Activated naive CD4-positive, alpha-beta T cell treated with anti-CD3 and anti-CD28 coated beads, Interleukin-2, amount 50 U/mL, for 16 hours (primary cell): ENCODE measurements at regions not wholly inside any gene's neighbourhood (a gene's known extent, or its start where the extent isn't known, plus 50 kb on each side); places are given as distances from the start of the nearest gene placed in this dataset.

Experiments used
- DNase-seq: peaks from one replicate; pipeline ENCODE4 v3.0.0-alpha.2; 2020

DNA sequence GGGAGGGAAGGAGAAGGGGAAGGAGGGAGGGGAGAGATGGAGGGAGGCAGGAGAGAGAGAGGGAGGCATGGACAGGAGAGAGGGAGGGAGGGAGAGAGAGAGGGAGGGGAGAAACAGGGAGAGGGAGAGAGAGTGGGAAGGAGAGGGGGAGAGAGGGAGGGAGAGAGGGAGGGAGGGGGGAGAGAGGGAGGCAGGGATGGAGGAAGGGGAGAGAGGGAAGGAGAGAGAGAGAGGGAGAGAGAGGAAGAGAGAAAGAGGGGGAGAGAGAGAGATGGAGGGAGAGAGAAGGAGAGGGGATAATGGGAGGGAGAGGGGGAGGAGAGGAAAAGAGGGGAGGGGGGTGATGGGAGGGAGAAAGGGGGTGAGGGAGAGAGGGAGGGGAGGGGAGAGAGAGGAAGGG is 86.8 kb upstream of the VSTM2B start:
- no peak for DNase-seq

DNA sequence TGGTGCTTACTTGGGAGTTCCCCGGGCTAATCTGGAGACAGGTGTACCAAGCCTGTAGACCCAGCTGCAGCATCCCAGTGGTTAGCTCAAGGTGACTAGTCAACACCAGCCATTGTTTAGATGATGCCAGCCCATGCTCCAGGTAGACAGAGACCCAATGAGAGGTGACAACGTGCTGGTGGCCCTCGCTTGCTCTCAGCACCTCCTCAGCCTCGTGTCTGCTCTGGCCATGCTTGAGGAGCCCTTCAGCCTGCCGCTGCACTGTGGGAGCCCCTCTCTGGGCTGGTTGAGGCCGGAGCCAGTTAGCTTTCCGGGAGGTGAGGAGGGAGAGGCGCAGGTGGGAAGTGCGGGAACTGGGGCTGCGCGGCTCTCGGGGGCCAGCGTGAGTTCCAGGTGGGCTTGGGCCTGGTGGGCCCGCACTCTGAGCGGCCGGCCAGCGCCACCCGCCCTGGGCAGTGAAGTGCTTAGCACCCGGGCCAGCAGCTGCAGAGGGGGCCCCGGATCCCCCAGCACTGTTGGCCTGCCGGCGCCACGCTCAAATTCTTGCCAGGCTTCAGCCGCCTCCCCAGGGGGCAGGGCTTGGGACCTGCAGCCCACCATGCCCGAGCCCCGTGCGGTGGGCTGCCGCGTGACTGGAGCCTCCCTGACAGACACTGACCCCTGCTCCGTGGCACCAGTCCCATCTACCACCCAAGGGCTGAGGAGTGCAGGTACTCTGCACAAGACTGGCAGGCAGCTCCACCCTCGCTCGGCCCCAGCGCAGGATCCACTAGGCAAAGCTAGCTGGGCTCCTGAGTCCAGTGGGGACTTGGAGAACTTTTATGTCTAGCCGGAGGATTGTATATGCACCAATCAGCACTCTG is 85.9 kb upstream of the VSTM2B start:
- DNase-seq: no peak

DNA sequence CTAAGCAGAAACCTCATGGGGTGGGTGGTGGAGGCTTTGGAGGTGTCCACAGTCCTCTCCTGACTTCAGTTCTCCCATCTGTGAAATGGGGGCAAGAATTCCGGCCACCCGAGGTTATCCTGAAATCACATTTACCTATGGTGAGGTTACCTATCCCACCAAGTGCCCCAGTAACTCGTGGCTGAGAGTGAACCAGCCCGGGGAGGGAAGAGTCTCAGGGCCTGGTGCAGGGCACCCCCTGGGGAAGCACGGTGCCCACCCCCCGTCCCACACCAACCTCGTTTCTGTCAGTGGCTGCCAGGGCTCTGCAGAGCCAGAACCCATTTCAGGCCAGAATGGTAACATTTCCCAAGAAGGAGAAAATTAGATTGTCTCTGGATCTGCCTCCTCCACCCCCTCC is 83.7 kb upstream of the VSTM2B start:
- no peak for DNase-seq

DNA sequence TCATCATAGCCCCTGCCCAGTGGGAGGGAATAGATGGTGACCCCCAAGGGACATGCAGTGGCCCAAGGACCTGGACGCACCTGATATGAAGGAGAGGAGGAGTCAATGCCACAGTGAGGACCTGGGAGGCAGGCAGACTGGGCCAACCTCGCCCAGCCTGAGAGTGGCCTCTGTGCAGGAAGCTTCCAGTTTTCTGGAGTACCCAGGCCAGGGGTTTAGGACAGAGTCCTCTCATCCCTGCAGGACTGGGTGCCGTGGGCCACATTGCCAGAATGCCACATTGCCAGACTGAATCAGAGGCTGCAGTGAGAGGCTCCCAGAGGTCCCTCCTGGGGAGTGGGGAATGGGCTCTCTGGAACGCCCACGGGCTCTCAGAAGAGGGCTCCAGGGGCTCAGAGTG is 82.9 kb upstream of the VSTM2B start:
- no peak for DNase-seq

DNA sequence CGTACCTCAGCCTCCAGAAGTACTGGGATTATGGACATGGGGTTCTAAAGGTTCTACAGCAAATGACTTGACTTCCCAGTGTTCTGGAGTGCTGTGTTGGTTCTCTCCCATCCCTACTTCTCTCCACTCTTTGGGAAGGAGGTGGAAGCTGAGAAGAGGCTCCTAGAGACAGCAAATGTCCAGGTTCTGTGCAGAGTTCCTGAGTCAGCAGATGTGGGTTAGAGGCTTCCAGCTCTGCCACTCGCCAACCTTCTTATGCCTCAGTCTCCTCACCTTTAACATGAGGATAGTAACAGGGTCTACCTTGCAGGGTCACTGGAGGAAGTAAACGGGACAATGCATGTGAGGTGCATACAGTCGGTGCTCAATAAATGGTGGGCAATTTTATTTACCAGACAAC is 80.5 kb upstream of the VSTM2B start:
- no peak for DNase-seq

DNA sequence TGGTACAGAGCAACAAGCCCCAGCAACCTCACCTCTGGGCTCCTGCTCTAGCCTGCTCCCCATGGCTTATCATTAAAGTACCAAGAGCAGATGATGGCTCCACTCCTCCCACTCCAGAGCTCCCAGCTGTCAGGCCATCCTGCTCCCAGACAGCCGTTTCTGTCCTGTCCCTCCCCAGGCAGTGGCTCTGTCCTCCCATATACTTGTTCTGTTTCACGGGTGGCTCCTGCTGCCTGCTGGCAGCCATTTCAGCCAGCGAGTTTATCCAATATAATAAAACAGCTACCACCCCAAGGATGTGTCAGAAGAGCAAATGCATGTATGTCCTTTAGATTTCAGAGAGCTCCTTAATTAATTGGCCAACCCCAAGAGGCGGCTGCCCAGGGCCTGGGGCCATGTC is 79.4 kb upstream of the VSTM2B start:
- no peak for DNase-seq

DNA sequence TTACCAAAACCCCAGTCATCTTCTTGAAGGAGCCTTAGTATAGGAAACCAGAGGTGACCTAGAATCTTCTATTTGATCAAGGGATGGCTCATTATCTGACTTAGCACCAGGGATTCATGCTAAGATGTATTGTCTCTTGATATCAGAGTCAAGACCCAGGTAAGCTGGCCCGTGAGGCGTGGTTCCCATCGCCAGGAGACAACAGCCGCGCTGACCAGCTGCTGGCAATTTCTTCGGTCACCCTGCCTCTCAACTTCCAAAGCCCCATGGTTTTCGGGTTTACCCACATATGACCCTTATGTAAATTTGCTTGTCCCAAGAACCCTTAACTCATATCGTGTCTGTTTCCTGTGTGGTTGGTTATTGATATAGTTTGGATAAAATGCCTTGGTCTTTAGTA is 77.7 kb upstream of the VSTM2B start:
- no peak for DNase-seq

DNA sequence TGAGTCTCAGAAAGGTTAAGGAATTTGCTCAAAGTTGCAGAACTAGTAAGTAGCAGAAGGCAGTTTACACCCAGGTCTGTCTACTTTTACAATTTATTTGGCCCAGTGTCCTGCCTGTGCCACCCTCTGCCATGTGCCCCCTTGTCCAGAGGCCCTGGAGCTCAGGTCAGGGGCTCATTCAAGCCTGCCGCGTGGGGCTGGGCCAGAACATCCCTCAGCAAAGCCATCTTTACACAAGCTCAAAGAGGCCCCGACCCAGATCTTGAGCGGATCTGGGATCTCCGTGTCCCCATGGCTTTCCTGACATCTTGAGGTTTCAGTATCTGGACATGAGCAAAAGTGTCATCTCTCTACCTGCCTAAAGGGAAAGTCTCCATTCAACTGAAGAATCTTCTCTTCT is 76.4 kb upstream of the VSTM2B start:
- DNase-seq: no peak

DNA sequence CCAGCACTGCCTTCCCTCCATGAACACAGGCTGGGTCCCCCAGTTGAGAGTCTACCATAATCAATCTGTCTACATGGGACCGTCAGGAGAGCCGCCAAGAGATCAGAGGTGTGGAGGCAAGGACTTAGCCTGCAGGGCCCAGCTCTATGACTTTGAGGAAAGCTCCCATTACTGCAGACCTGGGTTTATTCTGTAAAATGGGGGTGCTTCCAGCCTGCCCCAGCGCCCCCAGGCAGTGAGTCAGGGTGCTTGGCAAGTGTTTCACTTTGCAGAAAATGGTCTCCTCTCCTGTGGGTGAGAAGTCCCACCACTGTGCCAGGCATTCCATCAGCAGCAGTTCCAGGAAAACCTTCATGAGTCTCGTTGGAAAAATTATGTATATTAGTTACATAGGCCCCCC is 75.5 kb upstream of the VSTM2B start:
- DNase-seq: no peak

DNA sequence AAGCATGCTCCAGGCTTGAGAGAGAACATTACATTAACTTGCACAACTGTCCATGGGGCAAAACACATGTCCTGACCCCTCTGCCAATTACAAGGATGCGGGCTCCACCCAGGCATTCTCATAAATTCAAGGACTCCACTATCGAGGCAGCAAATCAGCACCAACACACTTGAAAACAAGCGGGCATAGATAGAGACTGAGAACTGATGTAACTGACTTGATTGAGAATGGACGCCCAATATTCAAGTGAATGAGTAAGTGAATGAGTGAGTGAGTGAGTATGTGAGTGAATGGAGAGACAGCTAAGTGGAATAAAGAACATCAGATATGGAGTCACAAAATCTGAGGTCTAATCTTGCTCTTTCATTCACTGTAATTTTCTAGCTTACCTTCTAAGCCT is 75.0 kb upstream of the VSTM2B start:
- no peak for DNase-seq

DNA sequence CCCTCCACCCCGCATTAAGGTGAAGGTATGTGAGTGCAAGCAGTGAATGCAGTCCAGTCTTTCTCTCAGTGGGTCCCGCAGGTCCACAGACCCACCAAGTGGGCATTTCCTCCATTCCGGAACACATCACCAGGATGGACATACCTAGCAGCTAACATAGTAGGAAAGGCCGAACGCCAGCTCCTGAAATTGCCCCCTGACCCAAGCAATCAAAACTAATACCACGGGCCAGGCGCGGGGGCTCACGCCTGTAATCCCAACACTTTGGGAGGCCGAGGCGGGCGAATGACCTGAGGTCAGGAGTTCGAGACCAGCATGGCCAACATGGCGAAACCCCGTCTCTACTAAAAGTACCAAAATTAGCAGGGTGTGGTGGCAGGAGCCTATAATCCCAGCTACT is 71.7 kb upstream of the VSTM2B start:
- DNase-seq: no peak

DNA sequence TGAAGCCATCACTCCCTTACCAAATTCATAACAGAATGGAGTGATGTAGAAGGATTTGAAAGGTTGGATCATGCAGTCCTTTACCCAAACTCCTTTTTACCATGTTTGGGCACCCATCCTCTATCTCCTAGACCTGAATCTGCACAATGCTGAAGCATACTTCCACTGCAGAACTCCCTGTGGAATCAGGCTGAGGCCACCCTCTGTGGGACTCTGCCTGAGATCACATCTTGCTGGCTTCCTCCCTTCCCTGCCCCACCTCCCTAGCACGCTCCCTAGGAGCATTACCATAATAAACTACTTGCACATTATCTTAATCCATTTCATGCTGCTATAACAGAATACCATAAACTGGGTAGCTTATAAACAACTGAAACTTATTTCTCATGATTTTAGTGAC is 68.4 kb upstream of the VSTM2B start:
- no peak for DNase-seq

DNA sequence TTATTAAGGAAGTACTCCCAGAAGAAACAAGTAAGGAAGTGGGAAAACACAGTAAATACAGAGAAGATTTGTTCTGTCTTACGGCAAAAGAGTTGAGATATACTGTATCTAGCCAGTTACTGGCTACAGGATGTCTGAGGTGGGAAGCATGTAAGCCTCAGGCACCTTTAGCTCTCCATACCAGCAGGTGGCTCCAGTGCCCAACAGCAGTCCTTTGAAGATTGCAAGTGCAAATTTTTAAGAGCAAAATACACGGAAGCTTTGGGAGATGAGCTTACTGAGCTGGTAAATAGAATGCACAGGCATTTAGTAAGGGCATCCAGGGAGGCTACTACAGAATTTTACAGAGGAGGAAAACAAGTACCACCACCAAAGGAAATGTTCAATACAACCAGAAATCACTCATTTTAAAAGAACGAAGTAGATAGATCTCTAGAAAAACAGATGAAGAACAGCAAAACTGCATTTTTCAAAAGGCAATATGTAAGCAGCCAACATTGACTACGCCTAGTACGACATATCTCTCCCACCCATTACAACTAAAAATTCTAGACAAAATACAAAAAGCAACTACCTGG is 57.9 kb upstream of the VSTM2B start:
- DNase-seq: no peak

DNA sequence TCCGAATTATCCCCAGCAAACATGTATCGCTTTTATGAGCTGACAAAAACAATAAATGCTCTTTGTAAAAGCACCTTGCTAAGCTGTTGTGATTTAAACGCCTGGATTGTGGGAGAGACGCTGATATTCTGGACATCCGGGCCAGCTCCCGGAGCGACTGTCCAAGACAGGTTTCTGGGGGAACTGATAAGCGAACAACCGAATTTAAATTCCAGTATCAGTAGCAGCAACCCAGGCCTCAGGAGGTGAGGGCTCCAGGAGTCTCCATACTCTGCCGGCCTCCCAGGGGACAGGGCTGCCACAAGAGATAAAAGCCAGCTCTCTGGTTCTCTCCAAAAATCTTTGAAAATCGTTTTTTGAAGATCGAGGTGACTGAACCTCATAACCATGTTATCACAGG is 50.3 kb upstream of the VSTM2B start:
- DNase-seq: no peak
